ENCODE measurements at regions not wholly inside any gene's neighbourhood (a gene's known extent, or its start where the extent isn't known, plus 50 kb on each side); places are given as distances from the start of the nearest gene placed in this dataset.

GRCh38 chr6:138719011-138719635, 54.4 kb upstream of the CCDC28A start:
- H3K4me3 Mint-ChIP-seq (ENCODE audit: low read depth, unreplicated experiment): no peak overlapping the region
- DNase-seq: no peak
- H3K9me3 Mint-ChIP-seq (ENCODE audit: low read depth, unreplicated experiment): peaks cover 3% of the 10 kb centered on the region
- intact Hi-C loops (cut with micrococcal nuclease; ENCODE audit: unreplicated experiment): no loop called here
- no peaks in the 10 kb centered on the region for H3K36me3 Mint-ChIP-seq (ENCODE audit: insufficient read depth, unreplicated experiment)
- CTCF ChIA-PET: no interaction called here
- H3K4me1 Mint-ChIP-seq (ENCODE audit: low read depth, unreplicated experiment): no peaks in the 10 kb centered on the region
- H3K27me3 Mint-ChIP-seq (ENCODE audit: unreplicated experiment): no peaks in the 10 kb centered on the region
- no TSS peak for BruUV-seq (replicated peaks)
- H3K27ac Mint-ChIP-seq (ENCODE audit: unreplicated experiment): no peak overlapping the region
- TF ChIP-seq CTCF (IDR thresholded peaks at IDR 0.05; ENCODE audit: unreplicated experiment): no peak

- intact Hi-C loops (cut with micrococcal nuclease; ENCODE audit: unreplicated experiment): no loop called here
- CTCF ChIA-PET: no interaction called here
- no peaks in the 10 kb centered on the region for H3K4me1 Mint-ChIP-seq (ENCODE audit: low read depth, unreplicated experiment)
These were observed 53.8 kb upstream of the CCDC28A start for GRCh38 chr6:138719744-138720143.

GRCh38 chr6:138722425-138723371, 50.9 kb upstream of the CCDC28A start:
- H3K4me1 Mint-ChIP-seq (ENCODE audit: low read depth, unreplicated experiment): no peaks in the 10 kb centered on the region
- no peaks in the 10 kb centered on the region for H3K36me3 Mint-ChIP-seq (ENCODE audit: insufficient read depth, unreplicated experiment)
- no peak for TF ChIP-seq CTCF (IDR thresholded peaks at IDR 0.05; ENCODE audit: unreplicated experiment)
- H3K9me3 Mint-ChIP-seq (ENCODE audit: low read depth, unreplicated experiment): no peaks in the 10 kb centered on the region
- DNase-seq: no peak
- CTCF ChIA-PET: no interaction called here
- no peak overlapping the region for H3K4me3 Mint-ChIP-seq (ENCODE audit: low read depth, unreplicated experiment)
- no TSS peak for BruUV-seq (replicated peaks)
- no peaks in the 10 kb centered on the region for H3K27me3 Mint-ChIP-seq (ENCODE audit: unreplicated experiment)
- intact Hi-C loops (cut with micrococcal nuclease; ENCODE audit: unreplicated experiment): no loop called here
- no peak overlapping the region for H3K27ac Mint-ChIP-seq (ENCODE audit: unreplicated experiment)

More at GRCh38 chr6:138719744-138720143, 53.8 kb upstream of the CCDC28A start:
- H3K27me3 Mint-ChIP-seq (ENCODE audit: unreplicated experiment): no peaks in the 10 kb centered on the region
- DNase-seq: no peak
- H3K36me3 Mint-ChIP-seq (ENCODE audit: insufficient read depth, unreplicated experiment): no peaks in the 10 kb centered on the region
- no peak overlapping the region for H3K27ac Mint-ChIP-seq (ENCODE audit: unreplicated experiment)
- H3K4me3 Mint-ChIP-seq (ENCODE audit: low read depth, unreplicated experiment): no peak overlapping the region
- no peak for TF ChIP-seq CTCF (IDR thresholded peaks at IDR 0.05; ENCODE audit: unreplicated experiment)
- H3K9me3 Mint-ChIP-seq (ENCODE audit: low read depth, unreplicated experiment): peaks cover 2% of the 10 kb centered on the region
- BruUV-seq (replicated peaks): no TSS peak

Data from Calu3 (cell line).